D341Med (cell line): ENCODE measurements at regions not wholly inside any gene's neighbourhood (a gene's known extent, or its start where the extent isn't known, plus 50 kb on each side); places are given as distances from the start of the nearest gene placed in this dataset.
"Not testable (repeated sequence)": the region's sequence is repeated elsewhere in the genome, so short reads cannot be mapped to it uniquely, and the experiment has no call there.

Experiments
- DNase-seq: peaks from one replicate; pipeline ENCODE4 v3.0.0; 2012; ENCODE audit warnings: low spot score

DNA sequence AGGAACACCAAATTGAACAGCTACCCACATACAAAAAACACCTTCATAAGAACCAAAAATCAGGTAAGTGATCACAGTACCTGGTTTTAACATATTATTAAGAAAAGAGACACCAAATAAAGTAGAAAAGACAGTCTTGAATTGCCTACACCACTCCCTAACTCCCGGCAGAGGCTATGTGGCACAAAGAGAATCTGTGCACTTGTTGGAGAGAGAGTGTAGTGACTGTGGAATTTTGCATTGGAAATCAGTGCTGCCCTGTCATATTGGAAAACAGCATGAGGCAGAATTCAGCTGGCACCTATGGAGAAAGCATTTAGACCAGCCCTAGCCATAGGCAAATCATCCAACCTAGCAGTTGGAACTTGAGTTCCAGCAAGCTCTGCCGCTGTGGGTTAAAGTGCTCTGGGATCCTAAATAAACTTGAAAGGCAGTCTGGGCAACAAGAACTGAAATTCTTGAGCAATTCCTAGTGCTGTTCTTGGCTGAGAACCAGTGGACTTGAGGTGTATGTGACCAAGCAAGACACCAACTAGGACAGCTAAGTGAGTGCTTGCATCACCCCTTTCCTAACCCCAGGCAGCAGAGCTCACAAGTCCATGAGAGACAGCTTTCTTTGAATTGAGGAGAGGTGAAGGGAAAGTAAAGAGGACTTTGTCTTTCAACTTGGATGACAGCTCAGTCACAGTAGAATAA is 969.6 kb upstream of the ALCAM start:
- DNase-seq: no peak

DNA sequence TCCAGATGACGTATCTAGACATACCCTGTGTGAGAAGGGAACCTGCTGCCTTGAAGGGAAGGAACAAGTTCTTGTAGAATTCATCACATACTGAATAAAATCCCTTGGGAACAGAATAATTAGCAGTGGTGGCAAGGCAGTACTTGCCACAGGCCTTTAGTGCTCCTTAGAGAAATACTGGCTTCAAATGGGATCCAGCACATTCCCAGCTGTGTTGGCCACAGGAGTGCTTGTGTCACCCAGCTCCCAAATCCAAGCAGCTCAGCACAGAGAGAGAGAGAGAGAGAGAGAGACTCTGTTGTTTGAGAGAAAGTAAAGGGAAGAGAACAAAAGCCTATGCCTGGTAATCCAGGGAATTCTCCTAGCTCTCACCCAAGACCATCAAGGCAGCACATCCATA is 969.0 kb upstream of the ALCAM start:
- DNase-seq: no peak

DNA sequence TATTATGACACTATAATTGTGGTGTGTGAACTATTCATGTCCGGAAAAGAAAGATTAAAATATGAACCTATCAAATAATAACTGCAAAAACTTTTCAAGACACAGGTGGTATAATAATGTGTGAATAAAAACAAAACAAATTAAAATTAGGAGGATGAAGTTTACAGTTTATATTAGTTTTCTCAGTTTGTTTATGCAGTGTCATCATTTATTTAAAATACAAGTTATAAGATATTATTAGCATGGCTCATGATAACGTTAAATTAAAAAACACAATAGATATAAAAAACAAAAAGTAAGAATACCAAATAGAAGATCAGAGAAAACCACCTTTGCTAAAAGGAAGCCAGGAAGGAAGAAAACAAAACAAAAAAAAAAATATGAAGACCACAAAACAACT is 963.8 kb upstream of the ALCAM start:
- no peak for DNase-seq

DNA sequence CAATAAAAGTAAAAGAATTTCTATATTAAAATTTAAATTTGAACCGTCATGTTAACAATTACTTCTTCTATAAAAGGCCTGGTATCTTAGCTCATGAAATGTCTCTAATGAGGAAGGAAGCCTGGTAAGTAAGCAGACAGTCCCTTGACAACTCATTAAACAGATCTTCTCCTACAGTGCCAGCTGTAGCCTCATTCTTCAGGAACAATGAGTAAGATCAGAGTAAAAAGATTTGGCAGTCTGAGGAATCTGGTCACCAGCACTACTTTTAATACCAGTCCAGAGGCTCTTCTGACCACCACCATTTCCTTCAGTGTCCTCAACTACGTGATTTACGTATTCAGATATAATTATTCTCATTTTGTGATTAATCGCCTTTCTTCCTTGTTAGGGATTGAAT is 955.0 kb upstream of the ALCAM start:
- DNase-seq: no peak

DNA sequence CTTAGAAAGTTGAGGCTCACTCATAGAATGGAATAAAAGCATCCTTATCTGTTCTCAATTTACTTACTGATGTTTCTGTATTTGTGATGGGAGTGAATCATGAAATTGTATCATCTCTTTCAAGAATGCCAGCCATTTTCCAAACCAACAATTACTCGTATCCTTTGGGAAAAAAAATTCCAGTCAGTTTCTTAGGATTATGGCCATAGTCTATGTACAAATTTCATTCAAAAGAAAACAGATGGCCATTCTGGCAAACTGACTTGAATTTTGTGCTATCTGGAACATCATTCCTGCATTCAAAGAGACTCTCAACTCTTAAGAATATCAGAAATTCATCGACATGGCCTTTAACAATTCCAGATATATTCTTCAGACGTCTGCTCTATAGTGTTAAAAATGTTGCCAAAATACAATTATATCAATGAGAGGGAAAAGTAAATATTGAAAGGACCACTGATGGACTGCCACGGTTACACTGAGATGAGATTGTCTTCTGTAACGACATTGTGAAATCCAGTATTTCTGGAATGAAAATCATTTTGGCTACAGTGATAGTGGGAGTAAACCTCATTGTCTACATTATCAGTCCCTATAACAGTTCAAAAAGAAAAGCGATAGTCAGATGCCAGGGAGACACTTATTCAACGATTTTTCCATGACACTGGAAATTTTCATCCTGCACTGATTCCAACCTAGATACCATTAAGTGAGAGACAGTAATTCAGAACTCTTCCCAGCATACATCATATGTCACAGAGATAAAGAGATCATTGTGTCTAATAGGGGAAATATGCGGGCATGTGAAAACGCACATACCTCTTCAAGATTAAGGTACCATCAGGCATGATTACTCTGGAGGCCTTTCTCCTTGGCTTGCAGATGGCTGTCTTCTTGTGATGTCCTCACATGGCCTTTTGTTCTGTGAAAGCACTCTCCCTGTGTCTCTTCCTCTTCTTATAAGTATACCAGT is 953.8 kb upstream of the ALCAM start:
- DNase-seq: no peak

DNA sequence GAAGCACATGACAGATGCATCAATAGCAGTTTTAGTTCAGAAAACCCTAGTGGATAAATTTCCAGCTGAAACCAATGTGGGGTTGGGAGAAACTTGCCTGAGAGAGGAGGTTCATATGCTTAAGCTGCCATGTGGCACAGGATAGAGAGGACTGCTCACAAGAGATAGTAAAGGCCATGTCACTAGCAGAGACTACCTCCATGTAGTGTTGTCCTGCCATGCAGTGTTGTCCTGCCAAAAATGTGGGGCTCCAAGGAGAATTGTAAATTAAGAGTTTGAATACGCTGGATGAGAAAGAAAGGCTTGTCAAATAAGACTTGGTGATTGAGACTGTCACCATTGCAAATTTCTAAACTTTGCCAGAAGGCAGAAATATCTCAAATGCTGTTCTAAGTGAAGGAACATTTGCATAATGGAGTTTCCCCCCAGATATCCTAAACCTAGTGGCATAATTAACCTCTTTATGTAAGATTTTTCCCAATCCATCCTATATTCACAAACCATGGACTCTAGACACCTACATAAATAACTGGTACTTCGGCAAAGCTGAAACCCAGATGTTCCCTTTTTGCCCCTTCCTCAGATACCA is 938.3 kb upstream of the ALCAM start:
- DNase-seq: no peak

DNA sequence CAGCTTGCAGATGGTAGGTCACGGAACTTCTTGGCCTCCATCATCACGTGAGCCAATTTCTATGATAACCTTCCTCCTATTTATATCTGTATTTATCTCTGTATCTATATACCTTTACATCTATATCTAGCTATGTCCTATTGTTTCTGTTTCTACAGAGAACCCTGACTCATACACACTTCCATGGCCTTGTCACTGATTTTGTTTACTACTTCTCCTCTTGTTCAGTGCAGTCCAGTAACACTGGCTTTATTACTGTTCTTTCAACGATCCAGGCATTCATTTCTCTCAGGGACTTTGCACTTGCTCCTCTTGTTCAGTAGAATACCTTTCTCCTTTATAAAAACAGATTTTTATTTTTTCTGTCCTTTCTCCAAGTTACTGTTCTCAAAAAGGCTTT is 937.0 kb upstream of the ALCAM start:
- no peak for DNase-seq

DNA sequence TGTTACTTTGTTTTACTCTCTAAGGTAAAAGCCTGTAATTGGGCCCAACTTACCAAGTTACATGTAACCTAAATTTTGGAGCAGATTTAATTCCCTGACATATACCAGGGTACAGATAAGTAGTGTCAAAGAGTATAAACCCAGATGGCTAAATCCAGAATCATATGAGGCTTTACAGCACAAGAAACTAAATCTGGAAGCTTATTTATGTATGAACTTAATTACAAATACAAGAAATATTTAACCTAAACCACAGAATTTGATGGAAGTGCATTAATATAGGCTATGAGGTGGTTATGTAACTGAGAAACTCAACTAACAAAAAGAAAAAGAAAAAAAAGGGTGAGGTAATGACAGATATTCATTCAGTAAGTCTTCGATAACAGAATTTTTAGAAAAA is 930.2 kb upstream of the ALCAM start:
- DNase-seq: no peak

DNA sequence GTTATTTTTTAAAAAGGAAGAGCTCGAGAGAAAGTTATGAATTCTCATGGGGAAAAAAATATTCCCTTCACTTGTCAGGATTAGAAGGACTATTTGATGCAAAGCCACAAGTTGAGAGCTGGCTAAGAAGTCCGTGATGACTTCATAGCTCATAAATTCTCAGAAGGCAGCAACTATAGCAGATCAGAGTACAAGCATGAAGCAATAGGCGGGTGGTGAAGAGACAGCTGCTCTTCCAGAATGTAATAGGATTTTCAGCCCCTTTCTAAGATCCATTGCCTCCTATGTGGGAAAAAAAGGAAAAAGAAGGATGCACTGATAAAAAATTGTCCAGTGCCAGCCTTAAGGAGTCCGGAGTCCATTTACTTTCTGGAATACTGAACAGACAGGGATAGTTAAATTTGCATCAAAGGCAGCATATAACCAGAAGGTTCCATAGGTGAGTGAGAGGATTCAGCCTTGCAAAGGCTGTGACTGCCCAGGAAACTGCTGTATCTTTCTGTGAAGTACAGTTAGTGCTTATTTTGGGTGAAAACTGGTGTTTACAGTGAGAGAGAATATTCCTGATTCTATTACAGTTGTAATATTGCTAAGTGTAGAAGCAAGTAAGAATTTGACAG is 929.5 kb upstream of the ALCAM start:
- no peak for DNase-seq

DNA sequence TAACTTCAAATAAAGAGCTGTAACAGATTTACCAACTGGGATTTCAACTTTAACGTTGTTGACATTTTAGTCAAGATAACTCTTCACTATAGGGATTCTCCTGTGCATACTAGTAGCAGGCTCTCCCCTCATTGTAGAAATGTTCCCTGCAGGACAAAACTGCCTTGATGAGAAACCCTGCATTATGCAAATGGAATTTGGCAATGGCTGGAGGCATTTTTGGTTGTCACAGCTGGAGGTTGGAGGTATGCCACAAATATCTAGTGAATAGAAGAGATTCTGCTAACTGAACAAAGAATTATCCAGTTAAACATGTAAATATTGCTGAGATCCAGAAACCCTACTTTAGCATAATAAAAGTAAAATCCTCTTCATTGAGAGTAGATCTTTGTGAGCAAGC is 928.8 kb upstream of the ALCAM start:
- DNase-seq: no peak

DNA sequence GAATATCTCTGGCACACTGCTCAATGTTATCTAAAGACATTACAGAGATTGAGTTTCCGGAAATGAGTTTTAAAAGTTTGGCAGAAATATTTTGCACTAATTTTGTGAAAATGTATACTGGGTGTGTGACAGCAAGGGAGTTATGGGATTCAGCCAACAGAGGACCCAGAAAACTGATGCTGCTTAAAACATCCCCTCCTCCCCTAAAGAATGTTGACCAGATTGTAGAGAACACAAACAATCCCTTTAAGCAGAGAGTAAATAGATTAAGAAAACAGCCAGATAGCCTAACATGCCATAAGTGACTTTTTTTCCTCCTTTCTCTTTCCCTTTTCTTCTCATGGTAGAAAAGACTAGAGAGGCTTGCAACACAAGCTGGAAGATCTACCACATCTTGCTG is 928.0 kb upstream of the ALCAM start:
- DNase-seq: no peak

DNA sequence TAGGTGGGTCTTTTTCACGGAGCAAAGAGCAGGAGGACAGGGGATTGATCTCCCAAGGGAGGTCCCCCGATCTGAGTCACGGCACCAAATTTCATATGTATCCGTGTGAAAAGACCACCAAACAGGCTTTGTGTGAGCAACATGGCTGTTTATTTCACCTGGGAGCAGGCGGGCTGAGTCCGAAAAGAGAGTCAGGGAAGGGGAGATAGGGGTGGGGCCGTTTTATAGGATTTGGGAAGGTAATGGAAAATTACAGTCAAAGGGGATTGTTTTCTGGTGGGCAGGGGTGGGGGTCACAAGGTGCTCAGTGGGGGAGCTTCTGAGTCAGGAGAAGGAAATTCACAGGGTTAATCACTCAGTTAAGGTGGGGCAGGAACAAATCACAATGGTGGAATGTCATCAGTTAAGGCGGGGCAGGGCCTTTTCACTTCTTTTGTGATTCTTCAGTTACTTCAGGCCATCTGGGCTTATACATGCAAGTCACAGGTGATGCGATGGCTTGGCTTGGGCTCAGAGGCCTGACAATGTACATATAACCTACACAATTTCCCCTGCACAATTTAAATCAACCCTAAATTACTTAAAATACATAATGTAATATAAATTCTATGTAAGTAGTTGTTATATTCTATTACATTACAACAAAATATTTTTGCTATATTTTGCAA is 921.3 kb upstream of the ALCAM start:
- not testable (repeated sequence) for DNase-seq

DNA sequence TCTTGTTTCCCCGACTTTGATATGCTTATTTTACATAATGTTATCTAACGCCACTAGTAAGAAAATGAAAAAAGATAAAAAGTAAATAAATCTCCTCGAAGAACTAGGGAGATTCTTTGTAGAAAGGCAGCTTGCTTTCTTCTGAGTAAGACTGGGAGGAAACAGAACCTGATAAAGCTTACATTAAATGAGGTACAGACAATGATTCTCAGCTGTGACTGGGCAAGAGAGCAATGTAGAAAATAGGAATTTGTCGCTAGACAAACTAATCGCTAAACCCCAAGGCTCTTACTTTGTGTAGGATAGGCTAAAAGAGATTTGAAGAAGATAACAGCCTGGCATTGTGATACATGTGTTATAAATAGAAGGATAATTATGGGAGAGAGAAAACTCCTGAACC is 919.0 kb upstream of the ALCAM start:
- DNase-seq: no peak

DNA sequence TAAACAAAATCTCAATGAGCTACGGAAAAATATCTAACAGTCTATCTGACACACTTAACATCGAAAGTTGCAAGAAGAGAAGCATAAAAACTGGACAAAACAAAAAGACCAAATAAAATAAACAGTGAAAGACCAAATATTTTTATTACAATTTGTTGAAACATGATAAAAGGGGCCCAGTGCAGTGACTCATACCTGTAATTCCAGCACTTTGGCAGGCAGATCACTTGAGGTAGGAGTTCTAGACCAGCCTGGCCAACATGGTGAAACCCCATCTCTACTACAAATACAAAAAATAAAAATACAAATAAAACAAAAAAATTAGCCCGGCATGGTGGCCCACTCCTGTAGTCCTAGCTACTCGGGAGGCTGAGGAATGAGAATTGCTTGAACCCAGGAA is 914.0 kb upstream of the ALCAM start:
- DNase-seq: no peak

DNA sequence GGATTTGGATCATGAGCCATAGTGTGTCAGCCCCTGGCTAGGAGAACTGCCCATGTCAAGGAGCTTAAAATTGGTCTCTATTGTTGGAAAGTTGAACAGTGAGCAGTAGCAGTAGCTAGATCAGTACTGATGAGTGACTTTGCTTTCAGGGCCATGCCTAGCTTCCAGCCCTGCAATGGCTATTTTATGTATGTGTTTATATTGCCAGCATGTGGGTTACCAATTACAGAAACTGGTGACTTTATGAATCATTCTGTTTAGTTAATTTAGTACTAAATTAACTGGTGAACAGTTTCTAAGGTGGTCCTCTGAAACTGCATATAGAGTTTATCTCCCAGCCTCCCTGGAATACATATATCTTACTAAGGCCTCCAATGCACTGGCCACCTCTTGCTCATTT is 908.1 kb upstream of the ALCAM start:
- no peak for DNase-seq

DNA sequence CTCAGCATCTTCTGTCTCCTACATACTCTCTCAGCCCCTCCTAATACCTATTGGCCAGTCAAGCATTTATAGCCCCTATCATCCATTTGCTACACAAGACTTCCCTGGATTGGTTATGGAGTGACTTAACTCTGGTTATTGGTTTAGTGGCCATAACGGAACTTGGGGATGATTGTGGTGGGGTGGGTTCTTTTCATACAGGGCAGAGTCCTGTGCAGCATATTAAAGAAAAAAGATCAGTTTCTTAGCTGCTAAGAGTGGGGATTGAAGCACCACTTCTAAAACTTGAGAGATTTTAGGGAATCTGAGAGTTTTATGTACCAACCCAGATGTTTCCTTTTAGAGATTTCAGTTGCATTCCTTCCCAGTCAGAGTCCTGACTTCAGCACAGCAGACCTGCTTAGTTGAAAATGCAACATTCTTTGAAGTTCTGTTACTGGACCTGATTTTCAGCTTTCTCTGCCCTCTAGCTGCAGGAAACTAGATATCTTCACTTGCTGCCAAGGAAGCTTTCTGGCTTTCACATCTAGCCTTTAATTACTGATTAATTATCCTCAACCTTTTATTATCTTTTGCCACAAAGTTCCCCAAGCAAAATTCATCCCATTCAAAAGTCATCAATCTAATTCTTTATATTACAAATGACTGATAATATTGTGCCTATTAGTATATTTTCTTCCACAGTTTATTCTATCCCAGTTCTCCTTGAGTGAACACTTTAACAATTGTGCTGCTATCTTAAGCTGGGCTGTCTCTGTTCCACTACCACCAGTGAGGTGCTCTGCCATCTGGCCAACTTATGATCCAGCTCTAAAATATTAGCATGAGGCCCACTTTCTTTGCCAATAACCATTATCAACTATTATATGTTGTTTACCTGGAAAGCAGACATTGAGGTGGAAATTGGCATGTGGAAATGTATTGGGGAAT is 906.0 kb upstream of the ALCAM start:
- DNase-seq: peak; percentile 27

DNA sequence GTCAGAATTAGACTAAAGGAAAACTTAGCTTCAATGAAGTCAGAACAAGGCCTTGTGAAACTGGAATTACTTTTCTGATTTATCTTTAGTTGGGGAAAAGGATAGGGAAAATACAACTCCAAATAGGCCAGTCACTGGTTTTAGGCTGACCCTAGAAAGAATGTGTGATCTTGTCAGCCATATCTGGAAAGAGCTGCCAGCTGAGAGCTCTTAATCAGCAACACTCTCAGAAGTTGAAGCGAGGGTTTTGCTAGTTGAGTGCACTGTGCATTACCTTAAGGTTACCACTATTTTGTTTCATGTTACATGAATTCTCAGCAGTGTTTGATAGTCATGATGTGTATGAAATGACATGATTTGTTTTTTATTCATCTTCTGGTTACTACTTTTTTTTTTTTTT is 905.3 kb upstream of the ALCAM start:
- no peak for DNase-seq

DNA sequence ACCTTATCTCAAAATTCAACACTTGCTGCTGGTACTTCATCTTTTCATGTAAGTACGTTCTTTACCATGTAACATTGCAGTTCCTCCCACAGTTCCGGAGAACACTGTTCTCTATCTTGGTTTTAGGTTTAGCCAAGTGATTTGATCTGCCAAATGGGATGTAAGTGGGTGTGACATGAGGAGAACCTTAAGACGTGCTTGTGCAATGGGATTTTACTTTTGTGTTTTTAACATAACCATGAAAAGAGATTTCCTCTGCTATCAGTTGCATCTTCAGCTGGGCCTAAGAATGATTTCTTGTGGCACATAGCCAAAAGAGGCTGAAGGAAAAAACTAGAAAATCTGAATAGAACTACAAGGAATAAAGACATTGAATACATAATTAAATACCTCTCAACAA is 894.5 kb upstream of the ALCAM start:
- DNase-seq: no peak

DNA sequence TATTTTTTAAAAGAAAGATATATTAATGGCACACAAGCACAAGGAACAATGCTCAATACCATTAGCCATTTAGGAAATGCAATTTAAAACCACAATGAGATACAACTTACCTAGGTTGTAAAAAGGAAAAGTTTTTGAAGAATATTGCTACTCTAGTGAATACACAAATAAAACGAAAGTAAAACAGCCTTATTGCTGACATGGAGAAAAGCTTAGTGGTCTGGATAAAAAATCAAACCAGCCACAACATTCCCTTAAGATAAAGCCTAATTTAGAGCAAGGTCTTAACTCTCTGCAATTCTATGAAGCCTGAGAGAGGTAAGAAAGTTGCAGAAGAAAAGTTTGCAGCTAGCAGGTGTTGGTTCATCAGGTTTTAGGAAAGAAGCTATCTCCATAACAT is 892.7 kb upstream of the ALCAM start:
- no peak for DNase-seq

DNA sequence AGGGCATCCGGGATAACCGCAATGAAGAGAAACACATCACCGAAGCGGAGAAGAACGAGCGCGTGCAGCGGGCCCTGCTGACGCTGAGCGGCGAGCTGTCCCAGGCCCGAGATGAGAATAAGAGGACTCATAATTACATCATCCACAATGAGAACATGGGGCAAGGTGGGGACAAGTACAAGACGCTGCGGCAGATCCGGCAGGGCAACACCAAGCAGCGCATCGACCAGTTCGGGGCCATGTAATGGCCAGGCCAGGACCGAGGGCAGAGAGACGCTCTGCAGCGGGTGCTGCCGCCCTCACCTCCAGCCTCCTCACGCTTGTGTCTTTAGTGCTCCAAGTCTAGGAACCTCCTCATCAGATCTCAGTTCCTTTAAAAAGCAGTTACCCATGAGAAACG is 863.7 kb upstream of the ALCAM start:
- DNase-seq: no peak
